GM23338 (cell line): ENCODE measurements at regions not wholly inside any gene's neighbourhood (a gene's known extent, or its start where the extent isn't known, plus 50 kb on each side); places are given as distances from the start of the nearest gene placed in this dataset.

Experiments used
- CREB1 ChIP-seq: fragments of 250-450 bp; sonication (Bioruptor Pico); IDR thresholded peaks from 2 replicates; pipeline ENCODE4 v1.5.0; 2020; ENCODE audit warnings: low read depth, mild to moderate bottlenecking, moderate library complexity
- CTCF ChIP-seq, 2 experiments: fragments of 200-600 bp in 1 of 2; sonication (generic) in 1 of 2; conservative IDR thresholded peaks; 2 replicates each; pipeline versions ENCODE4 v1.5.1 to v1.6.1; 2016 to 2017; ENCODE audit warnings: antibody characterized with exemption in 2 of 2, low read depth in 2 of 2, mild to moderate bottlenecking in 2 of 2, moderate library complexity in 1 of 2
- ETS1 ChIP-seq: IDR thresholded peaks from 2 replicates; pipeline ENCODE4 v1.6.1; 2016; ENCODE audit warnings: antibody characterized with exemption
- EZH2 ChIP-seq: fragments of 200-600 bp; sonication (generic); IDR thresholded peaks from one replicate; pipeline ENCODE4 v1.8.0; 2017; ENCODE audit warnings: antibody characterized with exemption, mild to moderate bottlenecking, low read depth; ENCODE audit not compliant: unreplicated experiment
- EZH2phosphoT487 ChIP-seq: fragments of 200-600 bp; sonication (generic); IDR thresholded peaks from one replicate; pipeline ENCODE4 v1.8.1; 2018; ENCODE audit warnings: antibody characterized with exemption; ENCODE audit not compliant: unreplicated experiment
- JUNB ChIP-seq: IDR thresholded peaks from one replicate; pipeline ENCODE4 v1.6.1; 2016; ENCODE audit warnings: antibody characterized with exemption; ENCODE audit not compliant: unreplicated experiment
- NANOG ChIP-seq: IDR thresholded peaks from 2 replicates; pipeline ENCODE4 v1.6.1; 2016; ENCODE audit warnings: antibody characterized with exemption, borderline replicate concordance
- POLR2AphosphoS5 ChIP-seq: IDR thresholded peaks from 2 replicates; pipeline ENCODE4 v1.6.1; 2016; ENCODE audit warnings: antibody characterized with exemption, low read depth
- REST ChIP-seq: IDR thresholded peaks from one replicate; pipeline ENCODE4 v1.6.1; 2018; ENCODE audit warnings: antibody characterized with exemption; ENCODE audit not compliant: unreplicated experiment
- STAT1 ChIP-seq: IDR thresholded peaks from one replicate; pipeline ENCODE4 v1.6.1; 2016; ENCODE audit warnings: antibody characterized with exemption; ENCODE audit not compliant: unreplicated experiment
- ZNF462 ChIP-seq: fragments of 250-450 bp; sonication (Bioruptor Pico); IDR thresholded peaks from 2 replicates; pipeline ENCODE4 v1.5.0; 2020; ENCODE audit warnings: mild to moderate bottlenecking, moderate library complexity

GRCh38 chr7:131686833-131687232 is 130.4 kb upstream of the PODXL start:
- no peak for TF ChIP-seq POLR2AphosphoS5
- no peak for TF ChIP-seq CTCF (conservative IDR thresholded peaks at IDR 0.05; ENCODE audit: low read depth in 2 of 2)
- no peak for TF ChIP-seq REST
- TF ChIP-seq NANOG, result no peak
- no peak for TF ChIP-seq CREB1 (CRISPR knock-in tag)
- TF ChIP-seq EZH2phosphoT487, result no peak
- TF ChIP-seq EZH2, result no peak
- TF ChIP-seq JUNB, result no peak
- no peak for TF ChIP-seq STAT1
- TF ChIP-seq ZNF462 (CRISPR knock-in tag), result no peak
- no peak for TF ChIP-seq ETS1
